HG03354 (cell line): ENCODE measurements at regions not wholly inside any gene's neighbourhood (a gene's known extent, or its start where the extent isn't known, plus 50 kb on each side); places are given as distances from the start of the nearest gene placed in this dataset.
"Not testable (repeated sequence)": the region's sequence is repeated elsewhere in the genome, so short reads cannot be mapped to it uniquely, and the experiment has no call there.

Source experiments
- ATAC-seq: cut with Tn5 transposase; IDR thresholded peaks from one replicate; pipeline ENCODE4 v1.9.1; 2021; ENCODE audit warnings: mild to moderate bottlenecking; ENCODE audit not compliant: unreplicated experiment, poor library complexity, severe bottlenecking

GRCh38 chr2:101612019-101612418 lies 85.5 kb upstream of the MAP4K4 start:
- ATAC-seq: no peak

GRCh38 chr2:101610750-101611315 lies 86.7 kb upstream of the MAP4K4 start:
- ATAC-seq: no peak

- ATAC-seq: no peak
These were observed 88.1 kb upstream of the MAP4K4 start for GRCh38 chr2:101609433-101609832.

- no peak for ATAC-seq
These were observed 88.8 kb upstream of the MAP4K4 start for GRCh38 chr2:101608408-101609310.

DNA sequence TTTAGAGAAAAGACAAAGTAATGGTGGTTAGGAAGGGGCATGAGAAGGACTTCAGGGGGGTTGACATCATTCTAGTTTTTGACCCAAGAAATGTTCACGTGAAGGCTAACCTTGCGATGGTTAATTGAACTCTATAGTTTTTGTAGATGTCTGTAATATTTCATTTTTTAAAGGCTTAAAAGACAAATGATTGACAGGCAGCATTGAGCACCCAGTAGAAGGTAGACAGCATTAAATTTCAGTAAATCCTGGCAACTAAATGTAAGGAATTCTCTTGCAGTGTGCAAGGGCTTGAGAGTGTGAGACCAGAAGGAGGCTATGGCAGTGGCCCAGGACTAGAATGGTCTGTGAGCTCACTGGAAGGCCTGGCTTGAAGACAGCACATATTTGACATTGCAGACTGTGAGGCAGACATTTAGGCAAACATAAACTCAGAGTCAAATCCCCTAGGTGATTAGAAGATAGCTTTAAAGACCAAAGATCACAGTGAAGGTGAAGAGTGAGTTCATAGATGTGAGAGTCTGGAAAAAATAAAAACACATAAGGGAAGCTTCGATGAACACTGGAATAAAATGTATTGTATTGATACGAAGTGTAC lies 100.1 kb upstream of the MAP4K4 start:
- no peak for ATAC-seq

DNA sequence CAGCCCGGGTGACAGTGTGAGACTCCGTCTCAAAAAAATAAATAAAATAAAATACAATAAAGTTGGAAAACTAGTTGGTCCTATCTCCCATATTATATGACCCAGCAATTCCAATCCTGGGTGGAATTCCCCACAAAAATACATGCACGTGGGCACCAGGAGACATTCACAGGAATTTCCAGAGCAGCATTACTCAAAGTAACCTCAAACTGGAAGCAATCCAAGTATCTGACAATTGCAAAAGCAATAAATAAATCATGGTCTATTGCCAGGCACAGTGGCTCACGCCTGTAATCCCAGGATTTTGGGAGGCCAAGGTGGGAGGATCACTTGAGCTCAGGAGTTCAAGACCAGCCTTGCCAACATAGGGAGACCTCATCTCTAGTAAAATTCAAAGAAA lies 101.2 kb upstream of the MAP4K4 start:
- no peak for ATAC-seq

DNA sequence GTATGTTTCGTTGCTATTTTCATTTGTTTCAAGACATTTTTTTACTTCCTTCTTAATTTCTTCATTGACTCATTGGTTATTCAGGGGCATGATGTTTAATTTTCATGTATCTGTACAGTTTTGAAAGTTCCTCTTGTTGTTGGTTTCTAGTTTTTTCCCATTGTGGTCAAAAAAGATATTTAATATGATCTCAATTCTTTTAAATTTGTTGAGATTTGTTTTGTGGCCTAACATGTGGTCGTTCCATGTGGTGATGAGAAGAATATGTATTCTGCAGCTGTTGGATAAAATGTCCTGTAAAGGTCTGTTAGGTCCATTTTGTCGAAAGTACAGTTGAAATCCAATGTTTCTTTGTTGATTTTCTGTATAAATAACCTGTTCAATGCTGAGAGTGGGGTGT lies 110.3 kb upstream of the MAP4K4 start:
- ATAC-seq: no peak

DNA sequence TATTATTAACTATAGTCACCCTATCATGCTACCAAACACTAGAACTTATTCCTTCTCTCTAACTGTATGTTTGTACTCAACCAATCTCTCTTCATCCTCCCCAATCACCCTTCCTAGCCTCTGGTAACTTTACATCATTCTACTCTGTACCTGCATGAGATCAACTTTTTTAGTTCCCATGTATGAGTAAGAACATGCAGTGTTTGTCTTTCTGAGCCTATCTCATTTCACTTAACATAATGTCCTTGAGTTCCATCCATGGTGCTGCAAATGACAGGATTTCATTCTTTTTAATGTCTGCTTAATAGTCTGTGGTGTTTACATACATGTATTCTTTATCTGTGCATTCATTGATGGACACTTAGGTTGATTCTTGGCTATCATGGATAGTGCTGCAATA lies 108.9 kb upstream of the RFX8 start:
- no peak for ATAC-seq

DNA sequence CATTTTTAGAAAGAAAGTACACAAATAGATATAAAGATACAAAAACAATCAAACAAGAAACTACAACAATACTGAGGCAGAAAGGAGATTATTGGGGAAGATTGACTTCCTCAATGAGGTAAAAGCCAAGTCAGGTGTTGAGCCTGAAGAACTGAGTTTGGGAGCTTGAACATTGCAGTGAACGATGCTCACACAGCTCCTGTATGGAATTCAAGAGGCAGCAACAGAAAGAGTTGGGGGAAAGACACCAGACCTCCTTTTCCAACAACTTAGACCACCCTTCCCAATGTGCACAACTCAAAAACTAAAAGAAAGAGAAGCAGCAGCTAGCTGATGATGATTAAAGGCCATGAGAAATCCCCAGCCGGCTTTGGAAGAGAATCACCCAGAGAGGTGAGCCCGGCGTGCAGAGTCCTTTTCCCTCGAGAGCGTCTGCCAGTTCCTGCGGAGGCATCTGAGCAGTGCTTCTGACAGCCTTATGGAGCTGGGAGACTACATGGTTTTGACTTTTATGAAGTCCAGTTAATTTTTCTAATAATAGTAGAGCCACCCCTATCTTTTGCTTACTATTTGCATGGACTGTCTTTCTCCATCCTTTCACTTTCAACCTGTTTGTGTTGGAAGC lies 106.9 kb upstream of the RFX8 start:
- no peak for ATAC-seq

DNA sequence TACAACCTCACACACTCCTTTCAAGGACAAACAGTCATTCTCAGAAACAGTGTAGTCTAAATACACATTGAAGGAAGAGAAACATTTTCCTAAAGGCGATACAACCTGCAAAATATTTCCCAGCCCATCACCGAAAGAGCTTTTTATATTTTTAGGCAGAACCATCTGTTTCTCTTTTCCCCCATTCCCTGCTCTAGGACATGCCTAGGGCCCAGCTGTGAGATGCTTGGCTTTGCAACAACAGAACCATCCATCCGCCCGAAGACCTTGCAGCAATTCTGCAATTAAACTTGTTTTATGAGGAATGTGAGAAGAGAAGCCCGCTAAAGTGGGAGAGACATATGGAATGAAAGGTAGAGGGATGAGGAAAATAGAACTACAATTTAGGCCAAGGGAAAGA lies 105.6 kb upstream of the RFX8 start:
- no peak for ATAC-seq

GRCh38 chr2:101578671-101579070 lies 103.8 kb upstream of the RFX8 start:
- ATAC-seq: no peak

DNA sequence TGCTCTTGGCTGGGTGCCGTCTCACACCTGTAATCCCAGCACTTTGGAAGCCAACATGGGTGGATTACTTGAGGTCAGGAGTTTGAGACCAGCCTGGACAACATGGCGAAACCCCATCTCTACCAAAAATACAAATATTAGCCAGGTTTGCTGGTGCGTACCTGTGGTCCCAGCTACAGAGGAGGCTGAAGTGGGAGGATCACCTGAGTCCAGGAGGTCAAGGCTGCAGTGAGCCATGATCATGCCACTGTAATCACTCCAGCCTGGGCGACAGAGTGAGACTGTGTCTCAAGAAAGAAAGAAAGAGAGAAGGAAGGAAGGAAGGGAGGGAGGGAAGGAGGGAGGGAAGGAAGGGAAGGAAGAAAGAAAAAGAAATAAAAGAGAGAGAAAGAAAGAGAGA lies 103.2 kb upstream of the RFX8 start:
- ATAC-seq: not testable (repeated sequence)

DNA sequence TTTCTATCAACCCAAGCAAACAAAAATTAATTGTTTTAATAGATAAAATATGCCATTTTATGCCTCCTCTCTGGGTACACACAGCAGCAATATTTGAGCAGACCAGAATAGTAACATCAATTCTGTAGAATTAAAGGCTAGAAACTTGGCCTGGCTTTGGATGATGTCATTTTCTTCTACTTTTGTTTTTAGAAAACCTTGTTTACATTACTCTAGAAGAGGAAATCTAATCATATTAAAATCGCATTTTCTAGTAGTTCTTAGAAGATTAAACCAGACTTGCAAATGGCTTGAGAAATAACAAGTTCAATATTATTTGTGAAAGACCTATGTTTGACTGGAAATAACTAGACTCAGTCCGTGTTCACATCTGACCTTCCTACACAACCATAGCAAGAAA lies 102.3 kb upstream of the RFX8 start:
- no peak for ATAC-seq

DNA sequence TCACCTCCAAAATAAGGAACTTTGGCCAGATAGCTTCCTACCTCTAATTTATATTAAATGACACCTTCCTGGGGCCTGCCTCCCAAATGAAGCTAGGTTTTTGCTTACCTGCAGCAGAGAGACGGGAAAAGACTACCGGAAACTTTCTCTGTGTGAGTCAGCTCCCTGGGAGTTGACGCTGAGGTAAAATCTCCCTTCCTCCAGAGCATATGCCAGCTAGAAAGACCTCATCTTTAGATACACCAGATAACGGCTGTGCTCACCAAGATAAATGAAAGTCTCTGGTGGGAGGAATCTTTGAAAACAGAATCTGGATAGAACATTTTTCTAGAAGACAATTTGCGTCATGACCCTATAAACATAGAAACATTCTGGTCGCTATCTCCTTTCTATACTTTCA lies 99.7 kb upstream of the RFX8 start:
- no peak for ATAC-seq

GRCh38 chr2:101571951-101572350 lies 97.0 kb upstream of the RFX8 start:
- no peak for ATAC-seq

DNA sequence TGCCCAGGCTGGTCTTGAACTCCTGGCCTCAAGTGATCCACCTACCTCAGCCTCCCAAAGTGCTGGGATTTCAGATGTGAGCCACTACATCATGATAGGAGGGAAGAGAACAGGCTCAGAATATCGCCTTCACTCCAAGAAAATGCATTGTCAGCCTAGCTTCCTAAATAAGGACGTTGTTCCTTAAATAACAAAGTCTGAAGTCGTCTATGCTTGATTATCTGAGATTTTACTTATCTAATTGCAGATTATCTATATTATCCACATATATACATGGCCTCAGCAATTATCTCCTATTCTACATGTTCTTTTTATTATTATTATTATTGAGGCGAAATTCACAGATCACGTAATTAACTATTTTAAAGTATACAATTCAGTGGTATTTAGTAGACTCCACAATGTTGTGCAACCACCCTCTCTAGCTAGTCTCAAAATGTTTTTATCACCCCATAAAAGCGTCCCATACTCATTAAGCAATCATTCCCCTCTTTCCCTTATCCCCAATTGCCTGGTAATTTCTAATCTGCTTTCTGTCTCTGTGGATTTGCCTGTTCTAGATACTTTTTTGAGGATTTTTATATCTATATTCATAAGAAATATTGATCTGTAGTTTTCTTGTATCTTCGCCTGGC lies 95.1 kb upstream of the RFX8 start:
- no peak for ATAC-seq

GRCh38 chr2:101568969-101569368 lies 94.1 kb upstream of the RFX8 start:
- ATAC-seq: no peak

GRCh38 chr2:101566632-101567228 lies 91.8 kb upstream of the RFX8 start:
- no peak for ATAC-seq

DNA sequence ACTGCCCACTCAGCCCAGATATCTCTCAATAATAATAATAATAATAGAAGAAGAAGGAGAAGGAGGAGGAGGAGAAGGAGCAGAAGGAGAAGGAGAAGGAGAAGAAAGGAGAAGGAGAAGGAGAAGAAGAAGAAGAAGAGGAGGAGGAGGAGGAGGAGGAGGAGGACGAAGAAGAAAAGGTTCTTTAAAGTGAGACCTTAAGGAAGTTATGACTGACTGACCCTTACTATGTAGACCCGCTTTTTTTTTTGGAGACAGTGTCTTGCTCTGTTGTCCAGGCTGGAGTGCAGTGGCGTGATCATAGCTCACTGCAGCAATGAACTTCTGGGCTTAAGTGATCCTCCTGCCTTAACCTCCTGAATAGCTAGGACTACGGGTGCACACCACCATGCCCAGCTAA lies 88.9 kb upstream of the RFX8 start:
- ATAC-seq: no peak

DNA sequence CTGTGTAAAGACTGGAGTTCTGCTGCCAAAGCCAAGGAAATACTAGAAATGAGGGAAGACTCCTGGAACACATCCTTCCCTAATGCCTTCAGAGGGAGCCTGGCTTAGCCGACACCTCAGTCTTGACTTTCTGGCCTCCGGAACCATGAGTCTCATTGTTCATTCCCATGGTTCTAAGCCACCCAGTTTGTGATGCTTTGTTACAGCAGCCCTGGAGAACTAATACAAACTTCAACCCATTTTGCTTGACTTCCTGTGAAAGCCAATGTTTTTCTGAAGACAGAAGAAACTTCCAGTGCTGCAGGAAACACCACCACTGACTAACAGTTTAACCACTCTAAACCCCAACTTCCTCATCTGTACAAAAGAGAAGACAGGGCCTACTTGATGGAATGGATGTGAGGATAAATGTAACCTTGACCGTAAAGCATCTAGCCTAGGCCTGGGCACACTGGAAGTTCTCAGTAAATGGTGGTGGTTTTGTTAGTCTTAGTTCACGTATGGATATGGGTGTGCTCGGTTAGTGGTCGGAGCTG lies 85.9 kb upstream of the RFX8 start:
- no peak for ATAC-seq
